WERI-Rb-1 (cell line): ENCODE measurements at regions not wholly inside any gene's neighbourhood (a gene's known extent, or its start where the extent isn't known, plus 50 kb on each side); places are given as distances from the start of the nearest gene placed in this dataset.

ENCODE experiments used
- DNase-seq: peaks from one replicate; pipeline ENCODE4 v3.0.0-alpha.2; 2020
- H3K27ac ChIP-seq: fragments of 250-450 bp; sonication (Bioruptor Pico); 2 replicates; pipeline ENCODE4 v1.5.1; 2020; ENCODE audit warnings: mild to moderate bottlenecking, moderate library complexity
- H3K27me3 ChIP-seq: fragments of 250-450 bp; sonication (Bioruptor Pico); 2 replicates; pipeline ENCODE4 v1.5.1; 2021; ENCODE audit warnings: mild to moderate bottlenecking, low read depth, moderate library complexity; ENCODE audit not compliant: insufficient read depth, severe bottlenecking
- H3K36me3 ChIP-seq: fragments of 250-450 bp; sonication (Bioruptor Pico); 2 replicates; pipeline ENCODE4 v1.5.1; 2020; ENCODE audit warnings: mild to moderate bottlenecking, moderate library complexity
- H3K4me3 ChIP-seq: 2 replicates; pipeline ENCODE4 v1.5.1; 2011; ENCODE audit warnings: low read depth, mild to moderate bottlenecking, control low read depth, low read length
- H3K9me3 ChIP-seq: fragments of 250-450 bp; sonication (Bioruptor Pico); 2 replicates; pipeline ENCODE4 v1.5.1; 2021; ENCODE audit warnings: mild to moderate bottlenecking, moderate library complexity; ENCODE audit not compliant: severe bottlenecking
- CTCF ChIP-seq: IDR thresholded peaks from 2 replicates; pipeline ENCODE4 v1.5.1; 2011; ENCODE audit warnings: low read depth, mild to moderate bottlenecking, control low read depth, inconsistent platforms, low read length

- Histone ChIP-seq H3K27ac (no peak overlapping the region), H3K36me3 (no peaks in the 10 kb centered on the region), H3K9me3 (no peaks in the 10 kb centered on the region), H3K4me3 (no peak overlapping the region), H3K27me3 (peaks cover 61% of the 10 kb centered on the region)
- DNase-seq, result no peak
- no peak for TF ChIP-seq CTCF
These were observed 168.4 kb upstream of the ARRDC4 start for GRCh38 chr15:97791824-97792792.

GRCh38 chr15:97804950-97805349 lies 155.6 kb upstream of the ARRDC4 start:
- TF ChIP-seq CTCF, result no peak
- Histone ChIP-seq H3K4me3 (no peak overlapping the region), H3K9me3 (no peaks in the 10 kb centered on the region), H3K27ac (no peak overlapping the region), H3K36me3 (no peaks in the 10 kb centered on the region), H3K27me3 (peaks cover 36% of the 10 kb centered on the region)
- DNase-seq, result no peak

GRCh38 chr15:97806766-97807165 lies 153.7 kb upstream of the ARRDC4 start:
- no peaks in the 10 kb centered on the region for H3K36me3 ChIP-seq
- no peak for TF ChIP-seq CTCF

GRCh38 chr15:97815835-97816234 lies 144.7 kb upstream of the ARRDC4 start:
- no peak for TF ChIP-seq CTCF
- Histone ChIP-seq H3K9me3 (no peaks in the 10 kb centered on the region), H3K36me3 (no peaks in the 10 kb centered on the region), H3K4me3 (no peak overlapping the region), H3K27ac (no peak overlapping the region), H3K27me3 (peaks cover 18% of the 10 kb centered on the region)
- no peak for DNase-seq

More at GRCh38 chr15:97806766-97807165, 153.7 kb upstream of the ARRDC4 start:
- no peak for DNase-seq
- no peaks in the 10 kb centered on the region for H3K9me3 ChIP-seq
- no peak overlapping the region for H3K27ac ChIP-seq
- no peak overlapping the region for H3K4me3 ChIP-seq
- peaks cover 36% of the 10 kb centered on the region for H3K27me3 ChIP-seq

- TF ChIP-seq CTCF, result no peak
- peaks cover 18% of the 10 kb centered on the region for H3K27me3 ChIP-seq
- no peak overlapping the region for H3K27ac ChIP-seq
- no peak for DNase-seq
- no peak overlapping the region for H3K4me3 ChIP-seq
- no peaks in the 10 kb centered on the region for H3K36me3 ChIP-seq
- no peaks in the 10 kb centered on the region for H3K9me3 ChIP-seq
These were observed 143.1 kb upstream of the ARRDC4 start for GRCh38 chr15:97817276-97817890.
